B cell (primary cell): ENCODE measurements at regions not wholly inside any gene's neighbourhood (a gene's known extent, or its start where the extent isn't known, plus 50 kb on each side); places are given as distances from the start of the nearest gene placed in this dataset.

ENCODE experiments used
- ATAC-seq: fragments of 200-7000 bp; cut with Tn5 transposase; one replicate; pipeline ENCODE4 v1.10.0; 2021; ENCODE audit warnings: low read depth, mild to moderate bottlenecking, moderate number of reproducible peaks, moderate library complexity
- CTCF ChIA-PET: fragments of 350-600 bp; sonication (Branson Sonifier 250); formaldehyde crosslinking; loops from one replicate; lab custom pipeline; 2021; ENCODE audit warnings: antibody characterized with exemption, inconsistent platforms; lab: Charles Lee
- POLR2A ChIA-PET: fragments of 350-600 bp; sonication (Branson Sonifier 250); formaldehyde crosslinking; loops from one replicate; lab custom pipeline; 2021; ENCODE audit warnings: antibody characterized with exemption; lab: Charles Lee
- DNase-seq: peaks from one replicate; pipeline ENCODE4 v3.0.0; 2013
- H2AFZ ChIP-seq: 2 replicates; pipeline ENCODE4 v1.6.1; 2012; ENCODE audit warnings: mild to moderate bottlenecking, low read depth, low read length; ENCODE audit not compliant: insufficient read depth, poor library complexity, severe bottlenecking
- H3K27ac ChIP-seq, 2 donors: 1 replicate in 1 of 2; 2 replicates in 1 of 2; pipeline ENCODE4 v1.5.1; 2012 to 2013; ENCODE audit warnings: low read length in 2 of 2, mild to moderate bottlenecking in 2 of 2, moderate library complexity in 1 of 2
- H3K27me3 ChIP-seq, 4 experiments: fragments of 200-600 bp in 1 of 4; sonication (generic) in 1 of 4; replicated peaks in 1 of 4; 1 replicate in 2 of 4; 2 replicates in 2 of 4; pipeline versions ENCODE4 v1.6.1 to v1.7.0; 2013 to 2016; ENCODE audit warnings: low read length in 3 of 4, mild to moderate bottlenecking in 2 of 4, mixed read lengths in 1 of 4, moderate library complexity in 1 of 4; ENCODE audit not compliant: insufficient read depth in 4 of 4, control insufficient read depth in 3 of 4; ENCODE audit errors: control extremely low read depth in 1 of 4
- H3K36me3 ChIP-seq, 2 experiments: replicated peaks in 1 of 2; 1 replicate in 1 of 2; 2 replicates in 1 of 2; pipeline versions ENCODE4 v1.6.1 to v1.7.1; 2013; ENCODE audit warnings: low read length in 1 of 2; ENCODE audit not compliant: insufficient read depth in 2 of 2, control insufficient read depth in 1 of 2; ENCODE audit errors: control extremely low read depth in 1 of 2, extremely low read depth in 1 of 2
- H3K4me1 ChIP-seq, 2 donors: fragments of 200-600 bp in 1 of 2; sonication (generic) in 1 of 2; 1 replicate in 1 of 2; 2 replicates in 1 of 2; pipeline versions ENCODE4 v1.5.1 to v1.6.1; 2013 to 2017; ENCODE audit warnings: low read length in 2 of 2; ENCODE audit not compliant: control insufficient read depth in 2 of 2, insufficient read depth in 2 of 2
- H3K4me2 ChIP-seq: replicated peaks from 2 replicates; pipeline ENCODE3; 2012; ENCODE audit warnings: mild to moderate bottlenecking, low read depth, low read length; ENCODE audit not compliant: poor library complexity, severe bottlenecking
- H3K4me3 ChIP-seq, 5 experiments: fragments of 200-600 bp in 1 of 5; sonication (generic) in 1 of 5; 1 replicate in 3 of 5; 2 replicates in 2 of 5; pipeline versions ENCODE4 v1.5.1 to v1.7.0; 2011 to 2016; ENCODE audit warnings: low read length in 4 of 5, mild to moderate bottlenecking in 4 of 5, low read depth in 2 of 5, control low read depth in 1 of 5, moderate library complexity in 1 of 5; ENCODE audit not compliant: insufficient read depth in 1 of 5; ENCODE audit errors: control extremely low read depth in 1 of 5, extremely low read depth in 1 of 5
- H3K79me2 ChIP-seq: fragments of 200-600 bp; sonication (generic); one replicate; pipeline ENCODE4 v1.6.0; 2016; ENCODE audit warnings: low read length; ENCODE audit not compliant: control insufficient read depth, insufficient read depth
- H3K9ac ChIP-seq: fragments of 200-600 bp; sonication (generic); 2 replicates; pipeline ENCODE4 v1.6.1; 2017; ENCODE audit warnings: mild to moderate bottlenecking, low read length, moderate library complexity
- H3K9me3 ChIP-seq, 3 donors: one replicate each; pipeline versions ENCODE4 v1.6.1 to v1.7.1; 2013; ENCODE audit warnings: low read length in 2 of 3; ENCODE audit not compliant: control insufficient read depth in 2 of 3, insufficient read depth in 1 of 3; ENCODE audit errors: control extremely low read depth in 1 of 3
- H4K20me1 ChIP-seq: 2 replicates; pipeline ENCODE4 v1.6.0; 2012; ENCODE audit warnings: mild to moderate bottlenecking, low read length; ENCODE audit not compliant: insufficient read depth, control insufficient read depth, poor library complexity, severe bottlenecking
- H3K27ac Mint-ChIP-seq: one replicate; pipeline ENCODE4 v1.8.0; 2021; ENCODE audit warnings: mixed read lengths
- H3K27me3 Mint-ChIP-seq: one replicate; pipeline ENCODE4 v1.8.0; 2021; ENCODE audit warnings: mixed read lengths
- H3K4me1 Mint-ChIP-seq: one replicate; pipeline ENCODE4 v1.8.0; 2021; ENCODE audit warnings: mixed read lengths
- H3K4me3 Mint-ChIP-seq: one replicate; pipeline ENCODE4 v1.8.0; 2021; ENCODE audit warnings: mixed read lengths
- H3K9me3 Mint-ChIP-seq: one replicate; pipeline ENCODE4 v1.8.0; 2022; ENCODE audit warnings: mixed read lengths; ENCODE audit not compliant: insufficient read depth
- EZH2 ChIP-seq: IDR thresholded peaks from 2 replicates; pipeline ENCODE4 v1.6.1; 2012; ENCODE audit warnings: borderline replicate concordance, low read depth, mild to moderate bottlenecking, moderate library complexity, low read length; ENCODE audit not compliant: insufficient read depth, poor library complexity, severe bottlenecking
- WGBS: methylation state at CpG from one replicate; pipeline ENCODE4 v1.1.5; 2013; ENCODE audit warnings: missing lambda C conversion rate; ENCODE audit not compliant: insufficient coverage; 5-methylcytosine and 5-hydroxymethylcytosine counted together
- intact Hi-C: fragments of 100-400 bp; cut with micrococcal nuclease; formaldehyde crosslinking; loops from one replicate; pipeline ENCODE4 v1.10.0; 2022
- TF ChIP-seq, protein P1 (sequence below): fragments of 200-600 bp; IDR thresholded peaks from one replicate; pipeline ENCODE4 v1.8.0; 2022; ENCODE audit warnings: antibody characterized with exemption, mild to moderate bottlenecking

DNA sequence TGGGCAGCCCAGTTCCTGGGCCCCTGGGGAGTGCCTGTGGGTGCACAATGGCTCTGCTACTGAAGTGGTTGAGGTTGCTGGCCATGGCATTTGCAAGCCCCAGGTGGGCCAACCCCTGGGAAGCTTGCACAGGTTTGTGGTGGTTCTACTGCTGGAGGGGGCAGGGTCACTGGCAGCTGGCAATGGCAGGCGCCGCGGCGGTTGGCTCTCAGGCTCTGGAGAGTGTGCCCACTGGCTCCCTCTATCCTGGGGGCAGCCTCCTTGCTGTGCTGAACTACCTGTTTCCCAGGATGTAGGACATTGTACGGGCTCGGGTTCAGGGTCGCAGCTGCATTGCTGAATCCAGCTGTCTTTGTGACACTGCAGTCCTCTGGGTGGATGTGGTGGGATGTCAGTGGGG, 180.2 kb upstream of the HES1 start:
- H3K79me2 ChIP-seq = no peaks in the 10 kb centered on the region
- ATAC-seq (no peak), DNase-seq (no peak)
- H4K20me1 ChIP-seq = no peaks in the 10 kb centered on the region
- no peaks in the 10 kb centered on the region for H3K36me3 ChIP-seq
- H3K4me1 Mint-ChIP-seq = no peaks in the 10 kb centered on the region
- H3K27me3 Mint-ChIP-seq = peaks cover 33% of the 10 kb centered on the region
- CTCF ChIA-PET = no interaction called here
- no peak overlapping the region for H3K27ac ChIP-seq
- no peak overlapping the region for H3K4me3 ChIP-seq
- H3K4me1 ChIP-seq = no peaks in the 10 kb centered on the region
- no peak overlapping the region for H3K4me3 Mint-ChIP-seq
- H3K9me3 Mint-ChIP-seq = peaks cover 9% of the 10 kb centered on the region
- peaks cover 3 to 18% (median 9%) of the 10 kb centered on the region in 3 donors for H3K9me3 ChIP-seq
- POLR2A ChIA-PET = no interaction called here
- H3K27me3 ChIP-seq = peaks cover 0 to 28% (median 18%) of the 10 kb centered on the region in 4 experiments
- intact Hi-C loops = no loop called here
- no peak overlapping the region for H3K9ac ChIP-seq
- no peak overlapping the region for H3K27ac Mint-ChIP-seq
- H2AFZ ChIP-seq = no peak overlapping the region
- TF ChIP-seq EZH2 = no peak
- TF ChIP-seq, protein P1, sequence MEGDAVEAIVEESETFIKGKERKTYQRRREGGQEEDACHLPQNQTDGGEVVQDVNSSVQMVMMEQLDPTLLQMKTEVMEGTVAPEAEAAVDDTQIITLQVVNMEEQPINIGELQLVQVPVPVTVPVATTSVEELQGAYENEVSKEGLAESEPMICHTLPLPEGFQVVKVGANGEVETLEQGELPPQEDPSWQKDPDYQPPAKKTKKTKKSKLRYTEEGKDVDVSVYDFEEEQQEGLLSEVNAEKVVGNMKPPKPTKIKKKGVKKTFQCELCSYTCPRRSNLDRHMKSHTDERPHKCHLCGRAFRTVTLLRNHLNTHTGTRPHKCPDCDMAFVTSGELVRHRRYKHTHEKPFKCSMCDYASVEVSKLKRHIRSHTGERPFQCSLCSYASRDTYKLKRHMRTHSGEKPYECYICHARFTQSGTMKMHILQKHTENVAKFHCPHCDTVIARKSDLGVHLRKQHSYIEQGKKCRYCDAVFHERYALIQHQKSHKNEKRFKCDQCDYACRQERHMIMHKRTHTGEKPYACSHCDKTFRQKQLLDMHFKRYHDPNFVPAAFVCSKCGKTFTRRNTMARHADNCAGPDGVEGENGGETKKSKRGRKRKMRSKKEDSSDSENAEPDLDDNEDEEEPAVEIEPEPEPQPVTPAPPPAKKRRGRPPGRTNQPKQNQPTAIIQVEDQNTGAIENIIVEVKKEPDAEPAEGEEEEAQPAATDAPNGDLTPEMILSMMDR = no peak
- no peak overlapping the region for H3K4me2 ChIP-seq
- WGBS = 95% methylated on average over 7 of the region's 7 CpGs

DNA sequence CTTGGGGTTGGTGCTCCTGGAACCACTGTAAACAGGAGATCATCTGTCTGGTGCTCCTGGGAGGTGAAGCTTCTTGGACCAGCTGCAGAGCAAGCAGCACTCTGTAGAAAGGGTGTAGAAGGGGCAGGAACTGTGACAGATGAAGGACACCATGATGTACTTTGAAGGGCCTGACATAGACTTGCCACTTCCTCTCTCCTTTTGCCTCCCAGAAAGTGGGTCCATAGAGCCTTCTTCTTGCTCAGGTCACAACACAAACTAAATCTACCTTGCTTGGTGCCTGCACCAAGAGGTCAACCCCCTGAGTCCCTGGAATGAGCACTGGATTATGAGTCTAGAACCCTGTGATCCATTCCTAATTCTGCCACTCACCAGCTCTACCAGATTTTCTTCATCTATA, 176.1 kb upstream of the HES1 start:
- Histone ChIP-seq H3K4me2 (no peak overlapping the region), H3K36me3 (no peaks in the 10 kb centered on the region), H3K79me2 (no peaks in the 10 kb centered on the region), H4K20me1 (no peaks in the 10 kb centered on the region), H3K27me3 (peaks cover 0 to 47% (median 29%) of the 10 kb centered on the region in 4 experiments), H3K4me1 (no peaks in the 10 kb centered on the region), H3K27ac (no peak overlapping the region), H2AFZ (no peak overlapping the region), H3K9ac (no peak overlapping the region), H3K4me3 (no peak overlapping the region), H3K9me3 (peaks cover 0 to 9% (median 7%) of the 10 kb centered on the region in 3 donors)
- CTCF ChIA-PET = interaction anchor here (0.8 to 1.6 kb wide), 2 partner anchors 10 to 179 kb away, joined by 3 to 6 read pairs; no protein-coding TSS in a partner anchor
- no peak for ATAC-seq
- Mint-ChIP-seq H3K9me3 (peaks cover under 1% of the 10 kb centered on the region), H3K4me1 (peaks cover 6% of the 10 kb centered on the region), H3K27me3 (peaks cover 57% of the 10 kb centered on the region), H3K27ac (no peak overlapping the region), H3K4me3 (no peak overlapping the region)
- DNase-seq = no peak
- intact Hi-C loops = no loop called here
- TF ChIP-seq, protein P1 = no peak
- no peak for TF ChIP-seq EZH2
- POLR2A ChIA-PET = no interaction called here
